ENCODE measurements at regions not wholly inside any gene's neighbourhood (a gene's known extent, or its start where the extent isn't known, plus 50 kb on each side); places are given as distances from the start of the nearest gene placed in this dataset.

DNA sequence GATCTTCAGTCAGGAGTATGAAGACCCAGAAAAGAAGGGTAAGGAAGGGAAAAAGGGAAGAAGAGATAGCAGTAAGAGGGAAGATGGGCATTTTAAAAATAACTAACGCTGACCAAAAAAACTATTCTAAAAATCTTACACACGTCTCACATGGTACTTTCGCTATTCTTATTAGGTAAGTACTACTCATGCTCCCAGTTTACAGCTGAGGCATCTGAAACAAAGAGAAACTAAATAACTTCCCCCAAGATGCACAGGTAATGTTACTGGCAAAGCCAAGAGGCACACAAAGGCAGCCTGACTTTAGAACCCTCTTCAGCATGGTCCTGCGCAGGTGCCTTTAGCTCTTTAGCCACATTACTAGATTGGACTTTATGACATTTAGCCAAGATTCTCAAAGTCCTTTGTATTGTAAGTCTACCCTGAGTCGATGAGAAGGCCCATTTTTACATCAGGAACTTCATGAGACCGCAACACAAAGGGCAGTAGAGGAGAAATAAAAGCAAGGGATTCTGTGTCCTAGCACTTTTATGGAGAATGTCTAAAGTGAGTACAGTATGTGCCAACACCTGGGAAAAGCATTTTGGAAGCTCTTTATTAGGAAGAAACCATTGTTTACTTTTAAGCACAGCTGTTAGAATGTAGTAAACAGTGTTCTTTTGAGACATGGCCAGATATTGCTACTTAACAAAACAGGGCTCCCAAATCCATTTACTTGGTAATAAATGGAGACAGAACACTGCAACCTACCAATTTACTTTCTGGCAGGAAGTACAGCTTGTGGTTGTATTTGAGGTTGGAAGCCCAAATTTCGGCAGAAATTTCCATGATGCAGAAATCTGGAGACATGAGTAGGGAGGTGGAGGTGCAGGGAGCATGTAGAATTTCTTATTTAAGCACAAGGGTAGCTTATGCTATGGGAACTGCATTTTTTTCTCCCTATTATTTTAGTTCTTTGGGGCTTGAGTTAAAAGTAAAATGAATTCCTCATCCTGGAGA lies 250.7 kb downstream of the KCTD12 start:
- intact Hi-C loops (cut with DNase I), result no loop called here
- no peaks in the 10 kb centered on the region for H3K36me3 ChIP-seq (ENCODE audit: control insufficient read depth in 2 of 3, insufficient read depth in 3 of 3, low read length in 3 of 3)
- DNase-seq (no peak), FAIRE-seq (no peak)
- no peaks in the 10 kb centered on the region for H3K27me3 ChIP-seq (ENCODE audit: control insufficient read depth, insufficient read depth, low read length)
- H3K27ac ChIP-seq (ENCODE audit: low read depth in 2 of 2, low read length in 2 of 2), result no peak overlapping the region
- no peaks in the 10 kb centered on the region for H3K4me1 ChIP-seq (ENCODE audit: control insufficient read depth in 2 of 3, insufficient read depth in 2 of 3, low read depth in 1 of 3, low read length in 3 of 3)
- H3K4me3 ChIP-seq (ENCODE audit: low read length in 3 of 3), result no peak overlapping the region
- no peaks in the 10 kb centered on the region for H3K9me3 ChIP-seq (ENCODE audit: control insufficient read depth in 2 of 3, insufficient read depth in 1 of 3, low read length in 3 of 3)
- H3K9ac ChIP-seq (ENCODE audit: low read length in 3 of 3), result no peak overlapping the region
- TF ChIP-seq, protein P1, sequence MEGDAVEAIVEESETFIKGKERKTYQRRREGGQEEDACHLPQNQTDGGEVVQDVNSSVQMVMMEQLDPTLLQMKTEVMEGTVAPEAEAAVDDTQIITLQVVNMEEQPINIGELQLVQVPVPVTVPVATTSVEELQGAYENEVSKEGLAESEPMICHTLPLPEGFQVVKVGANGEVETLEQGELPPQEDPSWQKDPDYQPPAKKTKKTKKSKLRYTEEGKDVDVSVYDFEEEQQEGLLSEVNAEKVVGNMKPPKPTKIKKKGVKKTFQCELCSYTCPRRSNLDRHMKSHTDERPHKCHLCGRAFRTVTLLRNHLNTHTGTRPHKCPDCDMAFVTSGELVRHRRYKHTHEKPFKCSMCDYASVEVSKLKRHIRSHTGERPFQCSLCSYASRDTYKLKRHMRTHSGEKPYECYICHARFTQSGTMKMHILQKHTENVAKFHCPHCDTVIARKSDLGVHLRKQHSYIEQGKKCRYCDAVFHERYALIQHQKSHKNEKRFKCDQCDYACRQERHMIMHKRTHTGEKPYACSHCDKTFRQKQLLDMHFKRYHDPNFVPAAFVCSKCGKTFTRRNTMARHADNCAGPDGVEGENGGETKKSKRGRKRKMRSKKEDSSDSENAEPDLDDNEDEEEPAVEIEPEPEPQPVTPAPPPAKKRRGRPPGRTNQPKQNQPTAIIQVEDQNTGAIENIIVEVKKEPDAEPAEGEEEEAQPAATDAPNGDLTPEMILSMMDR (IDR thresholded peaks at IDR 0.05; ENCODE audit: borderline replicate concordance, extremely low read depth, insufficient read depth), result no peak

DNA sequence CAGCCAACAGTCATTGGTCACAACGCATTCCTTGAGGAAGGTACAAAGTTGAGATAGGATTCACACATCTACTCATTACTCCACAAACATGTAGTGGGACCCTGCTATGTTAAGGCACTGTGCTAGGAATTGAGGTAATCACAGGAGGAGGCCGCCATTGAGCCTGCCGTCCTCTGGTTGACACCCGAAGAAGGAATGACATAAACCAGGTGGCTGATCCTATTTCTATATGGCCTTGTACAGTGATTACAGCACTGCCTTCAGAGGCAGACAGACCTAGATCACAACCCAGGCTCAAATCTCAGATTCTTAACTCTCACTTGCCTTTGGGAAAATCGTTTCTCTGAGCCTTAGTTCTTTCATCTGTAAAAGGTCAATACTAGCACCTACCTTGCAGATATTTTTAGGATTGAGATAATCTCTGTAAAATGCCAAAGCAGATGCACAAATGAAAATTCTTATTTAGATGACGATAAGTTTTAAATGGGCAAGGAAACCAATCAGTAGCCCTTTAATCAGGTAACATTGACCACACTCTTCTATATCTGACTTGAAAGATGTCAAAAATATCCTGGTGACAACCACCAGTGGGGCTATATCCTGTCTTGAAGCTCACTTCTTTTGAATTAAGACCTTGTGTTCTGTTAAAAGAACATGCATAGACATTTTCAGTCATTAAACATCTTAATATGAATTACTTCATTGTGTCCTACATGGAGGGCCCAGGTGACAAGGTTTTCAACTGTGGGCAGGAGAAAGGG lies 251.6 kb downstream of the KCTD12 start:
- DNase-seq, result no peak
- Histone ChIP-seq H3K9ac (ENCODE audit: low read length in 3 of 3) (no peak overlapping the region), H3K9me3 (ENCODE audit: control insufficient read depth in 2 of 3, insufficient read depth in 1 of 3, low read length in 3 of 3) (no peaks in the 10 kb centered on the region), H3K36me3 (ENCODE audit: control insufficient read depth in 2 of 3, insufficient read depth in 3 of 3, low read length in 3 of 3) (no peaks in the 10 kb centered on the region), H3K4me3 (ENCODE audit: low read length in 3 of 3) (no peak overlapping the region), H3K4me1 (ENCODE audit: control insufficient read depth in 2 of 3, insufficient read depth in 2 of 3, low read depth in 1 of 3, low read length in 3 of 3) (no peaks in the 10 kb centered on the region), H3K27ac (ENCODE audit: low read depth in 2 of 2, low read length in 2 of 2) (no peak overlapping the region), H3K27me3 (ENCODE audit: control insufficient read depth, insufficient read depth, low read length) (no peaks in the 10 kb centered on the region)
- FAIRE-seq, result no peak
- TF ChIP-seq, protein P1 (IDR thresholded peaks at IDR 0.05; ENCODE audit: borderline replicate concordance, extremely low read depth, insufficient read depth), result no peak
- intact Hi-C loops (cut with DNase I), result no loop called here

DNA sequence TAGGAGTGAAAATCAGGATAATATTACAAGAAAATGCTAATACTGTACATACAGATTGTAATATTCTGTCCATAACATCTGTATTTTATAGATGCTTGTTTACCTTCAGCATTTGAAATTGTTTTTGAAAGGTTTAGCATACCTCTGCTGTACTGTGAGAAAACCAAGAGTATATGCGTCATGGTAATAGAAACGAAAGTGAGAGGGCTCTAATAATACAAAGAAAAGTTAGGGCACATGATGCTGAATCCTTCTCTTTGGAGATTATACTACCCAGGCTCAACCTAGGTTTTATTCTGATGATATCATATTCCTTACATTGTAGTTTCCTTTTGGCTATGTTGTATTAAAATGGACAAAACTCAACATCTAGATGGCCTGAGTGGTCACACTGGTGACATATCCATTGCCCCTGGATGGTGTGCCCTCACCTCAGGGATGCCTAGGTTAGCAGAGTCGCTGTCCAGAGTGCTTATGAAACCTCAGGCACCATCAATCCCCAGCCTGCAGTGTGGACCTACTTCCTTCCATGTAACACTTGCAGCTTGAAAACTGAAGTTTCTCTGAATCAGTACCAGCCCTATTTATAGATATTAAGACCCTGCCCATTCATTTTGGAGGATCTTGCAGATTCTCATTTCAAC lies 253.7 kb downstream of the KCTD12 start:
- Histone ChIP-seq H3K4me3 (ENCODE audit: low read length in 3 of 3) (no peak overlapping the region), H3K9ac (ENCODE audit: low read length in 3 of 3) (no peak overlapping the region), H3K27ac (ENCODE audit: low read depth in 2 of 2, low read length in 2 of 2) (no peak overlapping the region), H3K9me3 (ENCODE audit: control insufficient read depth in 2 of 3, insufficient read depth in 1 of 3, low read length in 3 of 3) (no peaks in the 10 kb centered on the region), H3K27me3 (ENCODE audit: control insufficient read depth, insufficient read depth, low read length) (no peaks in the 10 kb centered on the region), H3K4me1 (ENCODE audit: control insufficient read depth in 2 of 3, insufficient read depth in 2 of 3, low read depth in 1 of 3, low read length in 3 of 3) (no peaks in the 10 kb centered on the region), H3K36me3 (ENCODE audit: control insufficient read depth in 2 of 3, insufficient read depth in 3 of 3, low read length in 3 of 3) (no peaks in the 10 kb centered on the region)
- DNase-seq (peak in 3 of 5 donors; percentile 14 to 36 (median 32)), FAIRE-seq (no peak)
- TF ChIP-seq, protein P1 (IDR thresholded peaks at IDR 0.05; ENCODE audit: borderline replicate concordance, extremely low read depth, insufficient read depth), result no peak
- intact Hi-C loops (cut with DNase I), result no loop called here

Measured in kidney (tissue), 13 donors.